WTC11 (cell line): ENCODE measurements at regions not wholly inside any gene's neighbourhood (a gene's known extent, or its start where the extent isn't known, plus 50 kb on each side); places are given as distances from the start of the nearest gene placed in this dataset.

Source experiments
- CREB1 ChIP-seq: sonication (generic); formaldehyde crosslinking; IDR thresholded peaks from 2 replicates; pipeline ENCODE4 v1.8.0; 2023; ENCODE audit warnings: mild to moderate bottlenecking, missing genetic modification reagents
- EMX1 ChIP-seq: fragments of 250-450 bp; sonication (Bioruptor Pico); IDR thresholded peaks from 2 replicates; pipeline ENCODE4 v1.8.0; 2021; ENCODE audit warnings: mild to moderate bottlenecking
- ZNF219 ChIP-seq: sonication (generic); formaldehyde crosslinking; IDR thresholded peaks from 2 replicates; pipeline ENCODE4 v1.8.0; 2023; ENCODE audit warnings: missing genetic modification reagents, mild to moderate bottlenecking, borderline replicate concordance
- TF ChIP-seq, protein P1 (sequence below): sonication (generic); formaldehyde crosslinking; IDR thresholded peaks from 2 replicates; pipeline ENCODE4 v1.8.0; 2022; ENCODE audit warnings: missing genetic modification reagents
- TF ChIP-seq, protein P2 (sequence below): sonication (generic); formaldehyde crosslinking; IDR thresholded peaks from 2 replicates; pipeline ENCODE4 v1.8.1; 2022; ENCODE audit warnings: low read depth, mild to moderate bottlenecking, moderate library complexity, missing genetic modification reagents, borderline replicate concordance

DNA sequence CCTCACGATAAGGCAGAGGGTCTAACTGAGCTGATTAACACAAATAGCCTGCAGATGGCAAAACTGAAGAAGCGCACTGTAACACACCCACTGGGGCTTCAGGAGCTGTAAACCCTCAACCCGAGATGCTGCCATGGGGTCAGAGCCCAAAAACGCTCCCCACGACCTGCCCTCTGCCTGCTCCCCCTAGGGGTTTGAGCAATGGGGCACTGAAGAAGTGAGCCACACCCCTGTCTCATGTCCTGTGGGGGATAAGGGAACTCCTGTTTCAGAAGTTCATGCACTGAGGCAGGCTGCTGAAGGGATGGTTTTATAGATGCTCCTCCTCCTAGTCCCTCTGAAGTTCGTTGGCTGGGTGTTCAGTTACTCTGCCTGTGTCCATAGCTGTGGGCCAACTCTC lies 105.9 kb upstream of the CELF4 start:
- TF ChIP-seq, protein P1, sequence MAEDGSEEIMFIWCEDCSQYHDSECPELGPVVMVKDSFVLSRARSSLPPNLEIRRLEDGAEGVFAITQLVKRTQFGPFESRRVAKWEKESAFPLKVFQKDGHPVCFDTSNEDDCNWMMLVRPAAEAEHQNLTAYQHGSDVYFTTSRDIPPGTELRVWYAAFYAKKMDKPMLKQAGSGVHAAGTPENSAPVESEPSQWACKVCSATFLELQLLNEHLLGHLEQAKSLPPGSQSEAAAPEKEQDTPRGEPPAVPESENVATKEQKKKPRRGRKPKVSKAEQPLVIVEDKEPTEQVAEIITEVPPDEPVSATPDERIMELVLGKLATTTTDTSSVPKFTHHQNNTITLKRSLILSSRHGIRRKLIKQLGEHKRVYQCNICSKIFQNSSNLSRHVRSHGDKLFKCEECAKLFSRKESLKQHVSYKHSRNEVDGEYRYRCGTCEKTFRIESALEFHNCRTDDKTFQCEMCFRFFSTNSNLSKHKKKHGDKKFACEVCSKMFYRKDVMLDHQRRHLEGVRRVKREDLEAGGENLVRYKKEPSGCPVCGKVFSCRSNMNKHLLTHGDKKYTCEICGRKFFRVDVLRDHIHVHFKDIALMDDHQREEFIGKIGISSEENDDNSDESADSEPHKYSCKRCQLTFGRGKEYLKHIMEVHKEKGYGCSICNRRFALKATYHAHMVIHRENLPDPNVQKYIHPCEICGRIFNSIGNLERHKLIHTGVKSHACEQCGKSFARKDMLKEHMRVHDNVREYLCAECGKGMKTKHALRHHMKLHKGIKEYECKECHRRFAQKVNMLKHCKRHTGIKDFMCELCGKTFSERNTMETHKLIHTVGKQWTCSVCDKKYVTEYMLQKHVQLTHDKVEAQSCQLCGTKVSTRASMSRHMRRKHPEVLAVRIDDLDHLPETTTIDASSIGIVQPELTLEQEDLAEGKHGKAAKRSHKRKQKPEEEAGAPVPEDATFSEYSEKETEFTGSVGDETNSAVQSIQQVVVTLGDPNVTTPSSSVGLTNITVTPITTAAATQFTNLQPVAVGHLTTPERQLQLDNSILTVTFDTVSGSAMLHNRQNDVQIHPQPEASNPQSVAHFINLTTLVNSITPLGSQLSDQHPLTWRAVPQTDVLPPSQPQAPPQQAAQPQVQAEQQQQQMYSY (CRISPR knock-in tag): no peak
- no peak for TF ChIP-seq ZNF219 (CRISPR knock-in tag)
- no peak for TF ChIP-seq CREB1 (CRISPR knock-in tag)
- TF ChIP-seq, protein P2, sequence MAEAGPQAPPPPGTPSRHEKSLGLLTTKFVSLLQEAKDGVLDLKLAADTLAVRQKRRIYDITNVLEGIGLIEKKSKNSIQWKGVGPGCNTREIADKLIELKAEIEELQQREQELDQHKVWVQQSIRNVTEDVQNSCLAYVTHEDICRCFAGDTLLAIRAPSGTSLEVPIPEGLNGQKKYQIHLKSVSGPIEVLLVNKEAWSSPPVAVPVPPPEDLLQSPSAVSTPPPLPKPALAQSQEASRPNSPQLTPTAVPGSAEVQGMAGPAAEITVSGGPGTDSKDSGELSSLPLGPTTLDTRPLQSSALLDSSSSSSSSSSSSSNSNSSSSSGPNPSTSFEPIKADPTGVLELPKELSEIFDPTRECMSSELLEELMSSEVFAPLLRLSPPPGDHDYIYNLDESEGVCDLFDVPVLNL (CRISPR knock-in tag): no peak
- no peak for TF ChIP-seq EMX1 (CRISPR knock-in tag)
